ENCODE measurements at regions not wholly inside any gene's neighbourhood (a gene's known extent, or its start where the extent isn't known, plus 50 kb on each side); places are given as distances from the start of the nearest gene placed in this dataset.

GRCh38 chr5:84606784-84607183 is 222.1 kb upstream of the EDIL3 start (continued):
- TF ChIP-seq CTCF (IDR thresholded peaks at IDR 0.05; ENCODE audit: control extremely low read depth in 1 of 3, insufficient read depth in 1 of 3, low read depth in 1 of 3, low read length in 3 of 3) (no peak), FOSL1 (IDR thresholded peaks at IDR 0.05; ENCODE audit: insufficient read depth, low read depth, low read length) (no peak), NANOG (IDR thresholded peaks at IDR 0.05; ENCODE audit: insufficient read depth, low read depth, low read length, poor library complexity, severe bottlenecking) (no peak), PHF8 (conservative IDR thresholded peaks at IDR 0.05; ENCODE audit: low read depth, low read length) (no peak)

Data from H1 (cell line).